ENCODE measurements at regions not wholly inside any gene's neighbourhood (a gene's known extent, or its start where the extent isn't known, plus 50 kb on each side); places are given as distances from the start of the nearest gene placed in this dataset.

DNA sequence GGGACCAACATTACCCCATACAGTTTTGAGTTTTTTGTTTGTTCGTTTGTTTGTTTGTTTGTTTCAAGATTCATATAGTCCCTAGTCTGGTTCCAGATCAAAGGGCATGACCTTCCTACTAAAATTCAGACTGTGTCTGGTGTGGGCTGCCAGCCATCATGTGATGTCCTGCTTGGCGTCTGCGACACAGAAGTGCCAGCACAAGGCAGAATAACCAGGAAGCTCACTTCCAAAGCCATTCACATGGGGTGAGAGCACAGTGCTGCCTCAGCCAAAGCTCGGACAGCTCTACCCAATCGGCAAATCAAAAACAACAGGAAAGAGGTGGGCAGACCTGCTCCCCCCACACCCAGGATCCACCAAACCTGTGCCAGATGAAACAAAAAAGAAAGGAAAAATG, 142.6 kb upstream of the THBS1 start:
- TF ChIP-seq, protein P1, sequence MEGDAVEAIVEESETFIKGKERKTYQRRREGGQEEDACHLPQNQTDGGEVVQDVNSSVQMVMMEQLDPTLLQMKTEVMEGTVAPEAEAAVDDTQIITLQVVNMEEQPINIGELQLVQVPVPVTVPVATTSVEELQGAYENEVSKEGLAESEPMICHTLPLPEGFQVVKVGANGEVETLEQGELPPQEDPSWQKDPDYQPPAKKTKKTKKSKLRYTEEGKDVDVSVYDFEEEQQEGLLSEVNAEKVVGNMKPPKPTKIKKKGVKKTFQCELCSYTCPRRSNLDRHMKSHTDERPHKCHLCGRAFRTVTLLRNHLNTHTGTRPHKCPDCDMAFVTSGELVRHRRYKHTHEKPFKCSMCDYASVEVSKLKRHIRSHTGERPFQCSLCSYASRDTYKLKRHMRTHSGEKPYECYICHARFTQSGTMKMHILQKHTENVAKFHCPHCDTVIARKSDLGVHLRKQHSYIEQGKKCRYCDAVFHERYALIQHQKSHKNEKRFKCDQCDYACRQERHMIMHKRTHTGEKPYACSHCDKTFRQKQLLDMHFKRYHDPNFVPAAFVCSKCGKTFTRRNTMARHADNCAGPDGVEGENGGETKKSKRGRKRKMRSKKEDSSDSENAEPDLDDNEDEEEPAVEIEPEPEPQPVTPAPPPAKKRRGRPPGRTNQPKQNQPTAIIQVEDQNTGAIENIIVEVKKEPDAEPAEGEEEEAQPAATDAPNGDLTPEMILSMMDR (IDR thresholded peaks at IDR 0.05), result no peak
- TF ChIP-seq POLR2AphosphoS5 (IDR thresholded peaks at IDR 0.05) (no peak), EP300 (IDR thresholded peaks at IDR 0.05) (no peak)
